Kidney glomerular epithelial cell (primary cell): ENCODE measurements at regions not wholly inside any gene's neighbourhood (a gene's known extent, or its start where the extent isn't known, plus 50 kb on each side); places are given as distances from the start of the nearest gene placed in this dataset.

Experiments used
- DNase-seq: peaks from one replicate; lab custom pipeline; 2025; lab: John Stamatoyannopoulos, UW

GRCh38 chr10:117425974-117426566 is 50.8 kb upstream of the PDZD8 start:
- DNase-seq = peak; percentile 38

- DNase-seq = no peak
Observed at GRCh38 chr10:117424883-117425649, 49.8 kb upstream of the PDZD8 start.
